Heart right ventricle (tissue), 16 donors: ENCODE measurements at regions not wholly inside any gene's neighbourhood (a gene's known extent, or its start where the extent isn't known, plus 50 kb on each side); places are given as distances from the start of the nearest gene placed in this dataset.

ENCODE experiments used
- ATAC-seq, 8 donors: fragments of 200-7000 bp; cut with Tn5 transposase; one replicate each; pipeline ENCODE4 v1.9.1; 2020; ENCODE audit warnings: mild to moderate bottlenecking in 8 of 8, moderate library complexity in 8 of 8, moderate number of reproducible peaks in 1 of 8
- DNase-seq, 2 donors: peaks; one replicate each; pipeline ENCODE4 v3.0.0-alpha.2; 2020
- H3K27ac ChIP-seq, 10 donors: fragments of 200-600 bp; sonication (generic) in 2 of 10; one replicate each; pipeline versions ENCODE4 v1.5.0 to v1.8.0; 2020 to 2022; ENCODE audit warnings: mild to moderate bottlenecking in 3 of 10
- H3K27me3 ChIP-seq, 7 donors: fragments of 200-600 bp; one replicate each; pipeline ENCODE4 v1.8.0; 2021 to 2022; ENCODE audit warnings: mild to moderate bottlenecking in 2 of 7
- H3K36me3 ChIP-seq, 9 donors: fragments of 200-600 bp; sonication (generic) in 1 of 9; one replicate each; pipeline versions ENCODE4 v1.5.0 to v1.8.0; 2020 to 2022; ENCODE audit warnings: mild to moderate bottlenecking in 2 of 9
- H3K4me1 ChIP-seq, 9 donors: fragments of 200-600 bp; sonication (generic) in 1 of 9; one replicate each; pipeline versions ENCODE4 v1.5.0 to v1.8.0; 2020 to 2022; ENCODE audit warnings: mild to moderate bottlenecking in 4 of 9
- H3K4me3 ChIP-seq, 10 donors: fragments of 200-600 bp; sonication (generic) in 2 of 10; one replicate each; pipeline versions ENCODE4 v1.5.0 to v1.8.0; 2020 to 2022; ENCODE audit warnings: mild to moderate bottlenecking in 7 of 10, moderate library complexity in 2 of 10
- H3K9me3 ChIP-seq, 11 donors: fragments of 200-600 bp in 10 of 11; sonication (generic) in 2 of 11; one replicate each; pipeline versions ENCODE4 v1.5.0 to v1.8.0; 2013 to 2022; ENCODE audit warnings: mild to moderate bottlenecking in 2 of 11, control low read depth in 1 of 11, moderate library complexity in 1 of 11
- WGBS, 2 donors: extraction: QIAGEN DNeasy Blood & Tissue Kit; methylation state at CpG; one replicate each; pipeline ENCODE4 v1.1.7; 2013; ENCODE audit warnings: inconsistent platforms in 1 of 2; 5-methylcytosine and 5-hydroxymethylcytosine counted together
- intact Hi-C, 10 donors: fragments of 100-400 bp; cut with DNase I; formaldehyde crosslinking; loops; one replicate each; pipeline versions ENCODE4 v1.11.1 to v1.14.2; 2022
- TF ChIP-seq, protein P1 (sequence below), 9 donors: fragments of 200-600 bp; sonication (generic) in 2 of 9; IDR thresholded peaks; one replicate each; pipeline versions ENCODE4 v1.5.0 to v1.8.0; 2021 to 2022; ENCODE audit warnings: antibody characterized with exemption in 9 of 9, mild to moderate bottlenecking in 5 of 9, moderate library complexity in 1 of 9
- donor health status: Arrhythmogenic right ventricular cardiomyopathy.
- donor health status: ischemic (EF 13 %, LVEDD 7.1; RV severe dilation, severe dysfunction).
- donor health status: healthy with polysubstance abuse.
- donor health status: DM: no; HTN: yes; CAD: no.
- donor health status: DM: no; HTN: no; CAD: no.
- donor health status: ischemic (EF 25% LVEDD 6.9; RV normal size, moderate dysfunction).
- donor health status: ischemic (EF 25% LVEDD 5.7; RV mildly dilated, moderate dysfunction).
- donor health status: healthy.
- donor health status: DM: yes; HTN: yes; CAD: no.
- donor health status: Ischemic cardiomyopathy.
- donor health status: ischemic (EF 35%, LVEDD 5.7; RV mildly dilated, moderate dysfunction).
- donor health status: nonischemic (EF 11% LVEDD 7.7; RV severe dilation, severe dysfunction).
- donor health status: DM: yes; HTN: yes; CAD: no.
- donor health status: PGD.
- donor health status: ischemic (EF 29% LVEDD 5.4; RV normal size, mild dysfunction).
- donor health status: nonischemic (EF 23%, LVEDD 6.1; RV moderate dilation, normal function).

DNA sequence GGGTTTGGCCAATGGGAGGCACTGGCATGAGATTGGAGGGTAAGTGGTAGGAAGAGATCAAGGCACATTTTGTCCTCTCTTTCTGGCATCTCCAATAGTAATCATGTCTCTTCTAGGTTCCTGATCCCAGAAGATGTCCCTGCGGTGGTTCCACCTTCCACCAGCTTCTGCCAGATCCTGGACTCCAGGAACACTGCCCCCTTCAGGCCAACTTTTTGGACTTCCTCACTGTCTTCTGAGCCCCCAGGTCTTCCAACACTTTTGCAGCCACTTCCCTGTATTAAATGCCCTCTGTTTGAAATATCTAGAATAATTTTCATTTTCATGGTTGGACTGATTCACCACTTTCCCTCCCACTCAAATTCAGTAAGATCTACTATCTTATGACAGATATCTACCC, 60.9 kb downstream of the BAMBI start:
- H3K36me3 ChIP-seq = no peaks in the 10 kb centered on the region
- no peak for ATAC-seq

DNA sequence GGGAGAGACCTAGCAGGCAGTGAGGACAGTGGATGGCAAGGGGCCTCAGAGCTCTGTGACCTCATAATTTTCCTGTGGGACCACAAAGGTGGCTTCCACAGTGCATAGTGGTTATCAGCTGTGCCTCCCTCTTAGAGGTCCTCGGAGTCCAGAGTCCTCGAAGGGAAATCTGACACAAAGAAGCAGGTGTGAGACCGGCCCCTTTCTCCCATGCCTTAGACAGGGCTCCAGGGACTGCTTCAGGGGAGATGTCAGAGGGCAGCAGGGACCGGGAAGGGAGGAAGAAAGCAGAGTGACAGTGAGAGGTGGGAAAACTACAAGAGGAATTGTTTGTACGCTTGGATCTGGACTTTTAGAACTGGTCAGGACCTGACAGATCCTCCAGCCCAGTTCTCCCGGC, 66.3 kb downstream of the BAMBI start:
- ATAC-seq (no peak), DNase-seq (no peak)
- Histone ChIP-seq H3K4me3 (no peak overlapping the region), H3K36me3 (no peaks in the 10 kb centered on the region), H3K27me3 (peaks cover 0 to 9% (median 0%) of the 10 kb centered on the region in 7 donors), H3K27ac (no peak overlapping the region), H3K9me3 (peaks cover 0 to 23% (median 0%) of the 10 kb centered on the region in 11 donors), H3K4me1 (no peaks in the 10 kb centered on the region)
- WGBS, 2 donors = 61 to 63% methylated on average over 6 of the region's 6 CpGs
- intact Hi-C loops = no loop called here
- TF ChIP-seq, protein P1, sequence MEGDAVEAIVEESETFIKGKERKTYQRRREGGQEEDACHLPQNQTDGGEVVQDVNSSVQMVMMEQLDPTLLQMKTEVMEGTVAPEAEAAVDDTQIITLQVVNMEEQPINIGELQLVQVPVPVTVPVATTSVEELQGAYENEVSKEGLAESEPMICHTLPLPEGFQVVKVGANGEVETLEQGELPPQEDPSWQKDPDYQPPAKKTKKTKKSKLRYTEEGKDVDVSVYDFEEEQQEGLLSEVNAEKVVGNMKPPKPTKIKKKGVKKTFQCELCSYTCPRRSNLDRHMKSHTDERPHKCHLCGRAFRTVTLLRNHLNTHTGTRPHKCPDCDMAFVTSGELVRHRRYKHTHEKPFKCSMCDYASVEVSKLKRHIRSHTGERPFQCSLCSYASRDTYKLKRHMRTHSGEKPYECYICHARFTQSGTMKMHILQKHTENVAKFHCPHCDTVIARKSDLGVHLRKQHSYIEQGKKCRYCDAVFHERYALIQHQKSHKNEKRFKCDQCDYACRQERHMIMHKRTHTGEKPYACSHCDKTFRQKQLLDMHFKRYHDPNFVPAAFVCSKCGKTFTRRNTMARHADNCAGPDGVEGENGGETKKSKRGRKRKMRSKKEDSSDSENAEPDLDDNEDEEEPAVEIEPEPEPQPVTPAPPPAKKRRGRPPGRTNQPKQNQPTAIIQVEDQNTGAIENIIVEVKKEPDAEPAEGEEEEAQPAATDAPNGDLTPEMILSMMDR (IDR thresholded peaks at IDR 0.05) = no peak

More for the DNA sequence above, 60.9 kb downstream of the BAMBI start:
- Histone ChIP-seq H3K4me3 (no peak overlapping the region), H3K4me1 (no peaks in the 10 kb centered on the region), H3K9me3 (peaks cover 0 to 12% (median 2%) of the 10 kb centered on the region in 11 donors), H3K27me3 (peaks cover 0 to 9% (median 0%) of the 10 kb centered on the region in 7 donors), H3K27ac (no peak overlapping the region)
- DNase-seq = no peak
- TF ChIP-seq, protein P1 (IDR thresholded peaks at IDR 0.05) = peak in 2 of 9 donors; percentile 11 to 14
- intact Hi-C loops = no loop called here
- 93 to 94% methylated on average over 1 of the region's 1 CpG for WGBS, 2 donors

DNA sequence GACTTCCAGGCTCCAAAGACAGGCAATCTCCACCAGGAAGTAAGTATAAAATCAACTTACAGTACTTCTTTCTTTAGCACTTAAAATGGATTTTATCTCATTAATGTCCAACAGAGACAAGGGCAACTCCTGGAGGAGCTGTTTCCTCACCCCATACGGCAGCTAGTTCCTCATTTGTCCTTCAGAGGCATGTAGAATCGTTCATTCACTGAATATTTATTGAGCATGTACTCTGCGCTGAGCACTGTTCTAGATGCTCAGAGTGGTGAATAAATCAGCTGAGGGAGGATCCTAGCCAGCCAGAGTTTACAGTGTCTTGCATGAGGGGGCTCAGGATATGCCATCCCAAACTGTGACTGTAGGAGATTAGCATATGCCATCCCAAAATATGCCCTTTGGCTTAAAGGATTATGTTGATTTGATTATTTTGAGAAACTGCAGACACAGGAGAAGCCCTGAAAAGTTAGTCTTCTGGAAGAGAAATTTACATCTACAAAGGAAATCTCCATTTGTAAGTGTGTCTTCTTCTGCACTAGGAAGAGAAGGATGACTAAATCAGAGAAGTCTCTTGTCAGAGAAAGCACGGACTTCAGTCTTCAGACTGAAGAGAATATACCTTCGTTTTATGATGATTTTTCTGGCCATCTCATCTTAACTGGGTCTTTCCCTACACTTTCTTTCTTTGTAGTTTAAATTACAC, 66.9 kb downstream of the BAMBI start:
- 73 to 76% methylated on average over 5 of the region's 5 CpGs for WGBS, 2 donors
- intact Hi-C loops = no loop called here

DNA sequence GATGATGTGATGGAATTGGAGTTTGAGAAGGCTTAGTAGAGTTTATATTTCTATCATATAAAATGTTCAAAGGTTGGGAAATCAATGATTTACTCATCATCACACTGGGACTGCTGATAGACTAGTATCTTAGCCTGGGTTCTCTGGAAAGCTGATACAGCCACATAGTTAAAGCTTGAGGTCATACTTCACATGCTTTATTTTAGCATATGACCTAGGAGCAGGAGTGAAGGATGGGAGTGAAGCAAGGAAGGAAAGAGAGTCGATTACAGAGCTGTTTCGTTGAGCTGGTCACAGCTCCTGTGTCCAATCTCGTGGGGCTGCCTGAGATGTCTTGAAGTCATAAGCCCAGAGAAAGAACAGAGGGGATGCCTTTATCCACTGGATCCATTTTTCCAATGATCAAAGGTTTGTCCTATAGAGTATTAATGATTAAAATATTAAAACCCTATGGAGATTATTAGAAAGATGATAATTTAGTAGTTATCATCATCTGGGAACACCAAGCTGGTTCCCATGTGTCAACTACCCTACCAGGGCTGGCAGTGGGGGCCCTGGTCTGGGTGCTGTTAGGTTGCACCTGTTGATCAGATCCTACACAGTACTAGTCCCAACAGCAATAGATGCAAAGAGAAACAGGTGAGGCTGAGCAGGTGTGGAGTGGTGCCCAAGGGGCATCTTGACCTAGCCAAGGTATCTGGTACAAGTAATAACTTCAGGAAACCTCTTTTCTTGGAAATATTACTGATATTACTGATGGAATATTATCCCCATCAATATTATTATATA, 77.8 kb downstream of the BAMBI start:
- ATAC-seq (peak in 4 of 8 donors; percentile 31 to 83 (median 60)), DNase-seq (no peak)
- no peak overlapping the region for H3K27ac ChIP-seq
- H3K4me1 ChIP-seq = no peaks in the 10 kb centered on the region
- intact Hi-C loops = no loop called here
- 37 to 45% methylated on average over 3 of the region's 3 CpGs for WGBS, 2 donors
- no peaks in the 10 kb centered on the region for H3K36me3 ChIP-seq
- TF ChIP-seq, protein P1 (IDR thresholded peaks at IDR 0.05) = no peak
- H3K27me3 ChIP-seq = no peaks in the 10 kb centered on the region
- no peak overlapping the region for H3K4me3 ChIP-seq
- H3K9me3 ChIP-seq = peaks cover 0 to 14% (median under 1%) of the 10 kb centered on the region in 11 donors

More for the DNA sequence above, 66.9 kb downstream of the BAMBI start:
- DNase-seq (no peak), ATAC-seq (no peak)
- Histone ChIP-seq H3K27ac (no peak overlapping the region), H3K4me1 (no peaks in the 10 kb centered on the region), H3K27me3 (peaks cover 0 to 9% (median 0%) of the 10 kb centered on the region in 7 donors), H3K36me3 (no peaks in the 10 kb centered on the region), H3K4me3 (no peak overlapping the region), H3K9me3 (peaks cover 0 to 25% (median 0%) of the 10 kb centered on the region in 11 donors)
- TF ChIP-seq, protein P1 (IDR thresholded peaks at IDR 0.05) = no peak
